Amniotic stem cell (primary cell): ENCODE measurements at regions not wholly inside any gene's neighbourhood (a gene's known extent, or its start where the extent isn't known, plus 50 kb on each side); places are given as distances from the start of the nearest gene placed in this dataset.
A peak's percentile ranks its signal among the peaks of the same experiment; 100 is the strongest.

ENCODE experiments used
- DNase-seq: peaks from one replicate; lab custom pipeline; 2025; lab: John Stamatoyannopoulos, UW

- no peak for DNase-seq
Observed at GRCh38 chr2:206368484-206368883, 74.8 kb upstream of the ADAM23 start.

GRCh38 chr2:206368933-206369569, 74.3 kb upstream of the ADAM23 start:
- no peak for DNase-seq

- no peak for DNase-seq
Observed at GRCh38 chr2:206375956-206376355, 67.4 kb upstream of the ADAM23 start.

- no peak for DNase-seq
Observed at GRCh38 chr2:206378835-206379234, 64.5 kb upstream of the ADAM23 start.

GRCh38 chr2:206379266-206379665, 64.1 kb upstream of the ADAM23 start:
- DNase-seq = no peak

- no peak for DNase-seq
Observed at GRCh38 chr2:206379886-206380285, 63.4 kb upstream of the ADAM23 start.

GRCh38 chr2:206381881-206382280, 61.5 kb upstream of the ADAM23 start:
- no peak for DNase-seq

GRCh38 chr2:206383669-206384068, 59.7 kb upstream of the ADAM23 start:
- no peak for DNase-seq

GRCh38 chr2:206387808-206388207, 55.5 kb upstream of the ADAM23 start:
- DNase-seq = no peak

GRCh38 chr2:206388698-206389097, 54.6 kb upstream of the ADAM23 start:
- no peak for DNase-seq

- no peak for DNase-seq
Observed at GRCh38 chr2:206389164-206389563, 54.2 kb upstream of the ADAM23 start.

GRCh38 chr2:206390181-206390580, 53.2 kb upstream of the ADAM23 start:
- no peak for DNase-seq

- peak; percentile 40 for DNase-seq
Observed at GRCh38 chr2:206392118-206392517, 51.2 kb upstream of the ADAM23 start.
